ENCODE measurements at regions not wholly inside any gene's neighbourhood (a gene's known extent, or its start where the extent isn't known, plus 50 kb on each side); places are given as distances from the start of the nearest gene placed in this dataset.

DNA sequence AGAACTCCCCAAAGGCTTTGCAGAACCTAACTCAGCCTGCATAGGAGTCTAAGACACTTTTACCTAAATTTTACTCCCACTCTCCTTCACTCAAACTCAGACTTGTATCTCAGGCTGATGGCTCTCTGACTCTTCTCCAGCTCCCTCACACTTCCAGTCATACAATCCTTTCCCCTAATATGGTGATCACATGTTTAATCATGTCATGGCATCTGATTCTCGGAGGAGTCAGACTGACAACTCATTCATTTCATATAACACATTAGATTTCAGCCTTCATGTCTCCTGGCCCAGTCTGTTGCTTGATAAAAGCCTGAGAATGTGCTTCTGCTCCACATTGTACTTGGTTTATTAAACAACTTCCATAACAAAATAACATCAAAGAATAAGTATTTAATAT lies 1503.9 kb upstream of the TENM4 start:
- Histone ChIP-seq H2BK15ac (ENCODE audit: low read length) (no peak overlapping the region), H2BK20ac (ENCODE audit: low read length) (no peak overlapping the region), H2AK5ac (ENCODE audit: low read depth, low read length) (no peak overlapping the region), H3K18ac (ENCODE audit: extremely low read depth, low read length) (no peak overlapping the region), H3K79me1 (ENCODE audit: low read depth, low read length) (no peaks in the 10 kb centered on the region), H3K79me2 (ENCODE audit: control insufficient read depth in 1 of 2, insufficient read depth in 2 of 2, low read length in 2 of 2) (no peaks in the 10 kb centered on the region), H3K27ac (ENCODE audit: low read depth, low read length) (no peak overlapping the region), H3K23me2 (ENCODE audit: low read depth, low read length) (no peaks in the 10 kb centered on the region), H4K20me1 (replicated peaks in 1 of 2; ENCODE audit: control insufficient read depth in 1 of 2, insufficient read depth in 2 of 2, low read length in 2 of 2) (no peaks in the 10 kb centered on the region), H4K8ac (ENCODE audit: extremely low read depth, insufficient read depth, low read length) (no peak overlapping the region), H2BK12ac (ENCODE audit: low read depth, low read length) (no peak overlapping the region), H3K9ac (replicated peaks in 1 of 4; ENCODE audit: extremely low read depth in 1 of 4, low read depth in 3 of 4, low read length in 3 of 4) (no peak overlapping the region), H2BK120ac (replicated peaks; ENCODE audit: low read depth, low read length) (no peak overlapping the region), H4K5ac (ENCODE audit: insufficient read length, low read depth, low read length) (no peak overlapping the region), H3K36me3 (ENCODE audit: control insufficient read depth in 2 of 4, insufficient read depth in 4 of 4, low read length in 3 of 4) (no peaks in the 10 kb centered on the region), H3K23ac (ENCODE audit: insufficient read length) (no peak overlapping the region), H4K91ac (replicated peaks; ENCODE audit: insufficient read length, low read length) (no peak overlapping the region), H3K4me1 (replicated peaks in 1 of 4; ENCODE audit: control insufficient read depth in 3 of 4, insufficient read depth in 4 of 4, low read length in 3 of 4) (no peaks in the 10 kb centered on the region), H3K4me2 (ENCODE audit: insufficient read depth in 1 of 2, low read depth in 2 of 2, low read length in 2 of 2) (no peak overlapping the region), H3K4me3 (ENCODE audit: extremely low read depth in 1 of 4, insufficient read depth in 2 of 4, low read depth in 3 of 4, low read length in 4 of 4) (no peak overlapping the region), H3K9me3 (ENCODE audit: insufficient read depth in 2 of 2, low read depth in 1 of 2, low read length in 1 of 2) (0 out of 4 replicates have a peak, but pooled peaks cover 0 to 3% of the 10 kb centered on the region in 2 experiments), H2AFZ (ENCODE audit: low read length) (no peak overlapping the region), H3K56ac (replicated peaks; ENCODE audit: insufficient read length, low read depth, low read length) (no peak overlapping the region), H3K4ac (replicated peaks; ENCODE audit: insufficient read length, low read depth, low read length) (no peak overlapping the region), H3K27me3 (replicated peaks in 1 of 4; ENCODE audit: control insufficient read depth in 3 of 4, extremely low read depth in 1 of 4, insufficient read depth in 3 of 4, low read length in 3 of 4) (peaks cover 0 to 1% (median 0%) of the 10 kb centered on the region in 4 experiments; a peak in 1 of 7 replicates), H3K14ac (ENCODE audit: insufficient read length) (no peak overlapping the region), H2BK5ac (ENCODE audit: low read depth, low read length) (no peak overlapping the region)
- DNase-seq (ENCODE audit: low read depth in 1 of 2, low spot score in 2 of 2) (no peak), FAIRE-seq (no peak)
- WGBS, 2 experiments (ENCODE audit: extremely low coverage in 1 of 2, insufficient coverage in 1 of 2, insufficient read length in 1 of 2, insufficient replicate concordance in 2 of 2, low coverage in 1 of 2, low lambda C conversion rate in 2 of 2, missing lambda C conversion rate in 1 of 2) = 95% methylated on average over 1 of the region's 1 CpG; no CpG with 5 or more reads in 1 of the 2 experiments
- ChIA-PET POLR2A (ENCODE audit: partially characterized antibody) (no interaction called here), CTCF (ENCODE audit: partially characterized antibody) (no interaction called here)
- TF ChIP-seq KDM4A (IDR thresholded peaks at IDR 0.05; ENCODE audit: low read depth, low read length, severe bottlenecking) (no peak), SP1 (IDR thresholded peaks at IDR 0.05; ENCODE audit: low read depth, low read length) (no peak), ATF3 (IDR thresholded peaks at IDR 0.05; ENCODE audit: insufficient read depth, low read depth, low read length) (no peak), JUND (IDR thresholded peaks at IDR 0.05; ENCODE audit: low read length) (no peak), EGR1 (IDR thresholded peaks at IDR 0.05; ENCODE audit: borderline replicate concordance, low read depth, low read length) (no peak)

Data from H1 (cell line).